ENCODE measurements at regions not wholly inside any gene's neighbourhood (a gene's known extent, or its start where the extent isn't known, plus 50 kb on each side); places are given as distances from the start of the nearest gene placed in this dataset.

DNA sequence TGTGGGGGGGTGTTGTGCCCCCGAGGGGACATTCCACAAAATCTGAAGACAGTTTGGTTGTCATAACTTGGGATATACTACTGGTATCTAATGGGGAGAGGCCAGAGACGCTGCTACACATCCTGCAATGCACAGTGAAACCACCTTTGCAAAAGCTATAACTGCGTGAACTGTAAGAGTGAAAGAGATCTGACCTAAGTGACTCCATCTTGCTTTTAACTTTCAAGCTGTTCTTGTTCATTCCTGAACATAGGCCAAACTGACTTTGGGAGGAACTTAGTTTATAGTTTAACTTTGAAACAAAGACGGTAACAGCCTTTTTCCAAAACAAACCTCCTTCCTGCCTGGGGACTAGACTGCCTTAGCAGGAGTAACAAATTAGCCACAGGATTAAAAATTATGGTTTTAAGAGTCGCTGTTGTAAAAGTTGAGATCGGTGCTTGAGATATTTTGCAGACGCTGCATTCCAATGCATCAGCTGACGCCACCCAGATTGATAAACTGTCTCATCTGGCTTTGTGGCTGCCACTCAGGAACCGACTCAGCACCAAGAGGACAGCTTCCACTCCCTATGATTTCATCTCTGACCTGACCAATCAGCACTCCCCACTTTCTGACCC, 70.9 kb downstream of the ATXN3L start (continued):
- TF ChIP-seq, protein P1, sequence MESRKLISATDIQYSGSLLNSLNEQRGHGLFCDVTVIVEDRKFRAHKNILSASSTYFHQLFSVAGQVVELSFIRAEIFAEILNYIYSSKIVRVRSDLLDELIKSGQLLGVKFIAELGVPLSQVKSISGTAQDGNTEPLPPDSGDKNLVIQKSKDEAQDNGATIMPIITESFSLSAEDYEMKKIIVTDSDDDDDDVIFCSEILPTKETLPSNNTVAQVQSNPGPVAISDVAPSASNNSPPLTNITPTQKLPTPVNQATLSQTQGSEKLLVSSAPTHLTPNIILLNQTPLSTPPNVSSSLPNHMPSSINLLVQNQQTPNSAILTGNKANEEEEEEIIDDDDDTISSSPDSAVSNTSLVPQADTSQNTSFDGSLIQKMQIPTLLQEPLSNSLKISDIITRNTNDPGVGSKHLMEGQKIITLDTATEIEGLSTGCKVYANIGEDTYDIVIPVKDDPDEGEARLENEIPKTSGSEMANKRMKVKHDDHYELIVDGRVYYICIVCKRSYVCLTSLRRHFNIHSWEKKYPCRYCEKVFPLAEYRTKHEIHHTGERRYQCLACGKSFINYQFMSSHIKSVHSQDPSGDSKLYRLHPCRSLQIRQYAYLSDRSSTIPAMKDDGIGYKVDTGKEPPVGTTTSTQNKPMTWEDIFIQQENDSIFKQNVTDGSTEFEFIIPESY (IDR thresholded peaks at IDR 0.05; ENCODE audit: extremely low read depth, insufficient replicate concordance, low read length), result no peak

- no TSS peak for BruUV-seq (replicated peaks)
- no peaks in the 10 kb centered on the region for H3K9me2 ChIP-seq (ENCODE audit: insufficient read depth)
- no peaks in the 10 kb centered on the region for H4K20me1 ChIP-seq (ENCODE audit: insufficient read depth)
- no peaks in the 10 kb centered on the region for H3K4me1 ChIP-seq (ENCODE audit: control insufficient read depth in 1 of 2, insufficient read depth in 2 of 2, low read length in 2 of 2)
- ATAC-seq, result no peak
- intact Hi-C loops (cut with micrococcal nuclease), result no loop called here
- ChIA-PET POLR2A (no interaction called here), CTCF (no interaction called here), RAD21 (ENCODE audit: low non-redundant PET in 1 of 2, low total read pairs in 2 of 2, uncharacterized antibody in 2 of 2, unreplicated experiment in 2 of 2) (no interaction called here)
- TF ChIP-seq RAD21 (IDR thresholded peaks at IDR 0.05; ENCODE audit: low read depth) (no peak), JUND (IDR thresholded peaks at IDR 0.05) (no peak), ZNF274 (IDR thresholded peaks at IDR 0.05; ENCODE audit: low read depth, low read length) (no peak), SIN3A (IDR thresholded peaks at IDR 0.05; ENCODE audit: low read depth) (no peak), CBX3 (IDR thresholded peaks at IDR 0.05; ENCODE audit: low read depth) (no peak)
- TF ChIP-seq, protein P2, sequence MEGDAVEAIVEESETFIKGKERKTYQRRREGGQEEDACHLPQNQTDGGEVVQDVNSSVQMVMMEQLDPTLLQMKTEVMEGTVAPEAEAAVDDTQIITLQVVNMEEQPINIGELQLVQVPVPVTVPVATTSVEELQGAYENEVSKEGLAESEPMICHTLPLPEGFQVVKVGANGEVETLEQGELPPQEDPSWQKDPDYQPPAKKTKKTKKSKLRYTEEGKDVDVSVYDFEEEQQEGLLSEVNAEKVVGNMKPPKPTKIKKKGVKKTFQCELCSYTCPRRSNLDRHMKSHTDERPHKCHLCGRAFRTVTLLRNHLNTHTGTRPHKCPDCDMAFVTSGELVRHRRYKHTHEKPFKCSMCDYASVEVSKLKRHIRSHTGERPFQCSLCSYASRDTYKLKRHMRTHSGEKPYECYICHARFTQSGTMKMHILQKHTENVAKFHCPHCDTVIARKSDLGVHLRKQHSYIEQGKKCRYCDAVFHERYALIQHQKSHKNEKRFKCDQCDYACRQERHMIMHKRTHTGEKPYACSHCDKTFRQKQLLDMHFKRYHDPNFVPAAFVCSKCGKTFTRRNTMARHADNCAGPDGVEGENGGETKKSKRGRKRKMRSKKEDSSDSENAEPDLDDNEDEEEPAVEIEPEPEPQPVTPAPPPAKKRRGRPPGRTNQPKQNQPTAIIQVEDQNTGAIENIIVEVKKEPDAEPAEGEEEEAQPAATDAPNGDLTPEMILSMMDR (IDR thresholded peaks at IDR 0.05 in 2 of 3, conservative IDR thresholded peaks at IDR 0.05 in 1 of 3; ENCODE audit: borderline replicate concordance in 1 of 3, insufficient read depth in 1 of 3, low read depth in 2 of 3, low read length in 2 of 3), result no peak
- H3K79me2 ChIP-seq (ENCODE audit: insufficient read depth, low read length), result no peaks in the 10 kb centered on the region
- no peaks in the 10 kb centered on the region for H3K27me3 ChIP-seq (ENCODE audit: insufficient read depth, low read length)
- H3K4me2 ChIP-seq (ENCODE audit: low read length), result no peak overlapping the region
- no peaks in the 10 kb centered on the region for H3K36me3 ChIP-seq (ENCODE audit: control insufficient read depth in 1 of 2, insufficient read depth in 2 of 2, low read length in 2 of 2)
- H3K4me3 ChIP-seq (replicated peaks in 1 of 2; ENCODE audit: low read depth in 1 of 2, low read length in 2 of 2), result no peak overlapping the region
- no peak overlapping the region for H2AFZ ChIP-seq (ENCODE audit: low read depth, low read length, poor library complexity, severe bottlenecking)
- no peak for DNase-seq (ENCODE audit: low read depth, low spot score)
- H3K27ac ChIP-seq (ENCODE audit: low read depth, low read length), result no peak overlapping the region
- no peak overlapping the region for H3K9ac ChIP-seq (ENCODE audit: low read length)
- H3K9me3 ChIP-seq (ENCODE audit: control insufficient read depth in 1 of 2, insufficient read depth in 1 of 2, low read depth in 1 of 2, low read length in 2 of 2), result no peaks in the 10 kb centered on the region
Observed at GRCh38 chrX:13239272-13239671, 80.6 kb downstream of the ATXN3L start.

All from HCT116 (cell line).